ENCODE measurements at regions not wholly inside any gene's neighbourhood (a gene's known extent, or its start where the extent isn't known, plus 50 kb on each side); places are given as distances from the start of the nearest gene placed in this dataset.
"Not testable (repeated sequence)": the region's sequence is repeated elsewhere in the genome, so short reads cannot be mapped to it uniquely, and the experiment has no call there.

DNA sequence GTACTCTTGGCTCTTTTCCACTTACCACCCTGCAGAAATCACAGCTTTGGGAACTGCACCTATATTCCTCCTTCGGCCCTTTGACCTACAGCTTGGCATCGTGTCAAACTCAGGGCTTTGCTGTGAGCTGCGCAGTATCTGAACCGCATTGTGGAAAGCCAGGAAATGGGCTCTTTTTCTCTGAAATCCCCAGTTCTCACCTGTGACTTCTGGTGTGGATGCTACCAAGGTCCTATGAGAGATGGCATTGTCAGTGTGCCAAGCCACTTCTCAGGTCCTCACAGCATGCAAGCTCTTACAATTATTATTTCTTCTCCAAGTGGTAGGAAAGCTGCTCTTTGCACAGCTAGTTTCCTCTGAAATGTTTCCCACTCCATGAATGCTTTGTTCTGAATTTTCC is 450.6 kb upstream of the TBL1XR1 start:
- Histone ChIP-seq H3K4me1 (ENCODE audit: control insufficient read depth in 1 of 2, insufficient read depth in 1 of 2, low read depth in 1 of 2, low read length in 1 of 2) (peaks cover 0 to 6% of the 10 kb centered on the region in 2 experiments), H3K36me3 (no peaks in the 10 kb centered on the region), H3K27me3 (no peaks in the 10 kb centered on the region), H3K27ac (no peak overlapping the region), H3K4me3 (ENCODE audit: low read depth in 1 of 2, low read length in 1 of 2) (no peak overlapping the region), H3K9me3 (no peaks in the 10 kb centered on the region)
- TF ChIP-seq, protein P1, sequence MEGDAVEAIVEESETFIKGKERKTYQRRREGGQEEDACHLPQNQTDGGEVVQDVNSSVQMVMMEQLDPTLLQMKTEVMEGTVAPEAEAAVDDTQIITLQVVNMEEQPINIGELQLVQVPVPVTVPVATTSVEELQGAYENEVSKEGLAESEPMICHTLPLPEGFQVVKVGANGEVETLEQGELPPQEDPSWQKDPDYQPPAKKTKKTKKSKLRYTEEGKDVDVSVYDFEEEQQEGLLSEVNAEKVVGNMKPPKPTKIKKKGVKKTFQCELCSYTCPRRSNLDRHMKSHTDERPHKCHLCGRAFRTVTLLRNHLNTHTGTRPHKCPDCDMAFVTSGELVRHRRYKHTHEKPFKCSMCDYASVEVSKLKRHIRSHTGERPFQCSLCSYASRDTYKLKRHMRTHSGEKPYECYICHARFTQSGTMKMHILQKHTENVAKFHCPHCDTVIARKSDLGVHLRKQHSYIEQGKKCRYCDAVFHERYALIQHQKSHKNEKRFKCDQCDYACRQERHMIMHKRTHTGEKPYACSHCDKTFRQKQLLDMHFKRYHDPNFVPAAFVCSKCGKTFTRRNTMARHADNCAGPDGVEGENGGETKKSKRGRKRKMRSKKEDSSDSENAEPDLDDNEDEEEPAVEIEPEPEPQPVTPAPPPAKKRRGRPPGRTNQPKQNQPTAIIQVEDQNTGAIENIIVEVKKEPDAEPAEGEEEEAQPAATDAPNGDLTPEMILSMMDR (IDR thresholded peaks at IDR 0.05): no peak

DNA sequence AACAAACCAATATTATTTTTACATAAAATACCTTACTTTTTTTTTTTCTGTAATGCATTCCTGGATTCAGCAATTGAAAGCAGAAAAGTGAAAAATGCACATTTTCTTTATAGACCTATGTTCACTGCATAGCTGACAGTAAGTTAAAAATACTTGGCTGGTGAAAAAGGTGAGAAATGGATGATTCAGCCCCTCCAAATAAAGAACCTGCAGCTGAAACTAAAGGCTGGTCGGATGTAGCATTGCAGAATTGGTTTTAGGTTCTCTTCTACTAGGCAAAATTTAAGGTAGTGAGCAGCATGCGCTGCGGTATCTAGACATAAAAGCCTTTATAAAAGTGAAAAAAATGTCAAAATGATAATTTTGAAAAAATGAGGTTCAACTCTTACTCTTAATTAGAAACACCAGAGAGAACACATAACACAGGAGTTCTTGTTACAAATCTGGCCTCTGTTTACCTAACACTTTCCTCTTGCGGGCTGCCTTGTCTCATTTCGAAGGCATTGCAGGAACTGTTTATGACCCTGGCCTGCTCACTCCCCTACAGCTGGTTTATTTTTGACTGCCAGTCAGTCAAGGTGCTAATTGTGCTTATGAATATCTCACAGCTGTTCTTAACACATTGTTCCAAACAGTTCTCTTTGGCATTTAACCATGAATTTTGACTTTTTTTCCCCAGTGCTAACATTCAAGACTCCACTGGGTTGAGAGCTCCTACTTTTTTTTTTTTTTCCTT is 455.4 kb upstream of the TBL1XR1 start:
- no peak overlapping the region for H3K27ac ChIP-seq
- TF ChIP-seq, protein P1 (IDR thresholded peaks at IDR 0.05): no peak

DNA sequence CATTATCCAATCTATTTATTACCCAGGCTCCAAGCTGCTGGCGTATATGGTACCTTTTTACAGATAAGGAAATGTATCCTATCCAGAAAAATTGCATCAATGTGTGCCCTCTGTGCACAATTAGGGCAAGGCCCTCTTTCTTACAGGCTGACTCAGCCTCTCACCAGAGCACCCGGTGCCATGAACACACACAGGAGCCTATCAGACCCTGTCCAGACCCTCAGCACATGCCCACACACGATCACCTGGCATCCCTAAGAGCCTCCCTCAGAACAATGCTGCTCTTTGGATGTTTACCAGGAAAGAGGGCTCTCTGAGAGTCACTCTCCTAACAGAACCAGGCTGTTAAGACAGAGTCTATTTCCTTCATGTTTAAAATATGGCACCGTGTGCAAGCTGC is 460.0 kb upstream of the TBL1XR1 start:
- Histone ChIP-seq H3K27me3 (no peaks in the 10 kb centered on the region), H3K9me3 (no peaks in the 10 kb centered on the region), H3K4me3 (ENCODE audit: low read depth in 1 of 2, low read length in 1 of 2) (no peak overlapping the region), H3K27ac (no peak overlapping the region), H3K36me3 (no peaks in the 10 kb centered on the region), H3K4me1 (ENCODE audit: control insufficient read depth in 1 of 2, insufficient read depth in 1 of 2, low read depth in 1 of 2, low read length in 1 of 2) (no peaks in the 10 kb centered on the region)
- TF ChIP-seq, protein P1 (IDR thresholded peaks at IDR 0.05): no peak

More for the DNA sequence above, 455.4 kb upstream of the TBL1XR1 start:
- Histone ChIP-seq H3K36me3 (no peaks in the 10 kb centered on the region), H3K4me1 (ENCODE audit: control insufficient read depth in 1 of 2, insufficient read depth in 1 of 2, low read depth in 1 of 2, low read length in 1 of 2) (no peaks in the 10 kb centered on the region), H3K27me3 (no peaks in the 10 kb centered on the region), H3K4me3 (ENCODE audit: low read depth in 1 of 2, low read length in 1 of 2) (no peak overlapping the region), H3K9me3 (no peaks in the 10 kb centered on the region)

DNA sequence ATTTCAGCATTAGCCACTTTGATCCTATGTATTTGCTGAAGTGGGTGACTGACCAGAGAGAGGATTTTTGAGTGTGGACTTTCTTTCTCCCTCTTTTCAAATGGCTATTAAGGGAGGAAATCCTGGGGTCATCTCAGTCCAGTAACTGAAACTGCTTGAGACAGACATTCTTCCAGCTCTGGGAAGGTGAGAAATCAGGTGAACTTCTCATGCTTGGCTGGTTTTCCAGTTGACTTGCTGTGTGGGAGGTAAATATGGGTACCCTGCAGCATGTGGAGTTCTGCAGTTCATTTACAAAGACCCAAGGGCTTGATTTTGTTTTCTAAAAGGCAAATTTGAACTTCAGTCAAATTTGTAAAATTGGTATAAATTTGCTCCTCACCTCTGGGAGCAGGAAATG is 461.1 kb upstream of the TBL1XR1 start:
- H3K27ac ChIP-seq: no peak overlapping the region
- H3K36me3 ChIP-seq: no peaks in the 10 kb centered on the region
- no peak overlapping the region for H3K4me3 ChIP-seq (ENCODE audit: low read depth in 1 of 2, low read length in 1 of 2)
- TF ChIP-seq, protein P1 (IDR thresholded peaks at IDR 0.05): no peak
- no peaks in the 10 kb centered on the region for H3K4me1 ChIP-seq (ENCODE audit: control insufficient read depth in 1 of 2, insufficient read depth in 1 of 2, low read depth in 1 of 2, low read length in 1 of 2)
- H3K27me3 ChIP-seq: no peaks in the 10 kb centered on the region
- H3K9me3 ChIP-seq: no peaks in the 10 kb centered on the region

DNA sequence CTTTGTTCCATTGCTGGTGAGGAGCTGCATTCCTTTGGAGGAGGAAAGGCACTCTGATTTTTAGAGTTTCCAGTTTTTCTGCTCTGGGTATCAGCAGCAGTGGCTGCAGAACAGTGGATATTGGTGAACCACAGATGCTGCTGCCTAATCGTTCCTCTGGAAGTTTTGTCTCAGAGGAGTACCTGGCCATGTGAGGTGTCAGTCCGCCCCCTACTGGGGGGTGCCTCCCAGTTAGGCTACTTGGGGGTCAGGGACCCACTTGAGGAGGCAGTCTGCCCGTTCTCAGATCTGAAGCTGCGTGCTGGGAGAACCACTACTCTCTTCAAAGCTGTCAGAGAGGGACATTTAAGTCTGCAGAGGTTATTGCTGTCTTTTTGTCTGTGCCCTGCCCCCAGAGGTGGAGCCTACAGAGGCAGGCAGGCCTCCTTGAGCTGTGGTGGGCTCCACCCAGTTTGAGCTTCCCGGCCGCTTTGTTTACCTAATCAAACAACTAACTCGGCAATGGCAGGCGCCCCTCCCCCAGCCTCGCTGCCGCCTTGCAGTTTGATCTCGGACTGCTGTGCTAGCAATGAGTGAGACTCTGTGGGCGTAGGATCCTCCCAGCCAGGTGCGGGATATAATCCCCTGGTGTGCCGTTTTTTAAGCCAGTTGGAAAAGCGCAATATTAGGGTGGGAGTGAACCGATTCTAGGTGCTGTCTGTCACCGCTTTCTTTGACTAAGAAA is 467.3 kb upstream of the TBL1XR1 start:
- not testable (repeated sequence) for H3K27ac ChIP-seq; H3K9me3 ChIP-seq; H3K36me3 ChIP-seq; H3K4me1 ChIP-seq (ENCODE audit: control insufficient read depth in 1 of 2, insufficient read depth in 1 of 2, low read depth in 1 of 2, low read length in 1 of 2); H3K27me3 ChIP-seq; H3K4me3 ChIP-seq (ENCODE audit: low read depth in 1 of 2, low read length in 1 of 2)

DNA sequence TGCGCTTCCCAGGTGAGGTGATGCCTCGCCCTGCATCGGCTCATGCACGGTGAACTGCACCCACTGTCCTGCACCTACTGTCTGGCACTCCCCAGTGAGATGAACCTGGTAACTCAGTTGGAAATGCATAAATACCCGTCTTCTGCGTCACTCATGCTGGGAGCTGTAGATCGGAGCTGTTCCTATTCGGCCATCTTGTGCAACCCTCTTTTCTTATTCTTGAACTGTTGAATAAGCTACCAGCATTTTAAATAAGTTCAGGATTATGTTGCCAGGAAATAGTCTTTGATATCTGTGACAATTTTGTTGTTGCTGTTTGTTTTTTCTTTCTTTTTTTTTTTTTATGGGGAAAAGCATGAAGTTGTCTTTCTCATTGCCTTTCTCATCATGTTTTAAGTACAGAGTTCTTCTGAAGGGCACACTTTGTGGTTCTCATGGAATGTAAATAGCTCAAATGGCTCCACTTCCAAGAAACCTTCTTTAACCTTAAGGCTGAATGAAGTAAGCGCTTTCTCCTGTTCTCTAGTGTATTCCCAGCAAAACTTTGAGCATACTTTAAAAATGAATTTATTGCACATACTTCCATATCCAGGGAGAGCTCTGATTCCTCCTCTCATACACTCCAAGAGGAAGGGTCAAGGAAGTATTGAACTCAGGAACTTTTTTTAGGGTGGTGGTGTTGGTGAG is 468.0 kb upstream of the TBL1XR1 start:
- Histone ChIP-seq H3K27me3 (no peaks in the 10 kb centered on the region), H3K36me3 (no peaks in the 10 kb centered on the region), H3K4me3 (ENCODE audit: low read depth in 1 of 2, low read length in 1 of 2) (no peak overlapping the region), H3K27ac (no peak overlapping the region), H3K9me3 (no peaks in the 10 kb centered on the region), H3K4me1 (ENCODE audit: control insufficient read depth in 1 of 2, insufficient read depth in 1 of 2, low read depth in 1 of 2, low read length in 1 of 2) (no peaks in the 10 kb centered on the region)
- TF ChIP-seq, protein P1 (IDR thresholded peaks at IDR 0.05): no peak
